Liver (tissue), 3 donors: ENCODE measurements at regions not wholly inside any gene's neighbourhood (a gene's known extent, or its start where the extent isn't known, plus 50 kb on each side); places are given as distances from the start of the nearest gene placed in this dataset.

Experiments
- EGR1 ChIP-seq, 2 donors: IDR thresholded peaks; 2 replicates each; pipeline ENCODE4 v1.6.1; 2016 to 2018; ENCODE audit warnings: antibody characterized with exemption in 2 of 2, low read depth in 2 of 2
- FOXA1 ChIP-seq: IDR thresholded peaks from 2 replicates; pipeline ENCODE4 v1.6.1; 2016; ENCODE audit warnings: antibody characterized with exemption
- GABPA ChIP-seq, 2 donors: IDR thresholded peaks in 1 of 2; conservative IDR thresholded peaks in 1 of 2; 2 replicates each; pipeline ENCODE4 v1.6.1; 2016; ENCODE audit warnings: antibody characterized with exemption in 2 of 2, mild to moderate bottlenecking in 1 of 2, moderate library complexity in 1 of 2
- HNF4A ChIP-seq, 2 donors: conservative IDR thresholded peaks; 2 replicates each; pipeline ENCODE4 v1.6.1; 2016; ENCODE audit warnings: antibody characterized with exemption in 2 of 2, mild to moderate bottlenecking in 2 of 2
- HNF4G ChIP-seq: IDR thresholded peaks from 2 replicates; pipeline ENCODE4 v1.6.1; 2016; ENCODE audit warnings: antibody characterized with exemption
- JUND ChIP-seq, 2 donors: IDR thresholded peaks; 2 replicates each; pipeline ENCODE4 v1.6.1; 2016; ENCODE audit warnings: antibody characterized with exemption in 2 of 2
- SP1 ChIP-seq: IDR thresholded peaks from 2 replicates; pipeline ENCODE4 v1.6.1; 2018; ENCODE audit warnings: antibody characterized with exemption, mild to moderate bottlenecking
- TAF1 ChIP-seq: conservative IDR thresholded peaks from 2 replicates; pipeline ENCODE4 v1.6.1; 2016; ENCODE audit warnings: antibody characterized with exemption, mild to moderate bottlenecking
- YY1 ChIP-seq: IDR thresholded peaks from 2 replicates; pipeline ENCODE4 v1.6.1; 2016; ENCODE audit warnings: antibody characterized with exemption, mild to moderate bottlenecking
- TF ChIP-seq, protein P1 (sequence below): fragments of 150-350 bp; IDR thresholded peaks from 2 replicates; pipeline ENCODE4 v1.5.1; 2017; ENCODE audit warnings: improper control_type of control experiment, low read depth, low read length; ENCODE audit not compliant: missing input control
- TF ChIP-seq, protein P2 (sequence below): IDR thresholded peaks from 2 replicates; pipeline ENCODE4 v1.6.1; 2016; ENCODE audit warnings: antibody characterized with exemption, mild to moderate bottlenecking
- TF ChIP-seq, protein P3 (sequence below): IDR thresholded peaks from 2 replicates; pipeline ENCODE4 v1.6.1; 2016; ENCODE audit warnings: antibody characterized with exemption
- TF ChIP-seq, protein P4 (sequence below): IDR thresholded peaks from 2 replicates; pipeline ENCODE4 v1.6.1; 2016; ENCODE audit warnings: antibody characterized with exemption
- donor health status: healthy.
- donor health status: healthy.

DNA sequence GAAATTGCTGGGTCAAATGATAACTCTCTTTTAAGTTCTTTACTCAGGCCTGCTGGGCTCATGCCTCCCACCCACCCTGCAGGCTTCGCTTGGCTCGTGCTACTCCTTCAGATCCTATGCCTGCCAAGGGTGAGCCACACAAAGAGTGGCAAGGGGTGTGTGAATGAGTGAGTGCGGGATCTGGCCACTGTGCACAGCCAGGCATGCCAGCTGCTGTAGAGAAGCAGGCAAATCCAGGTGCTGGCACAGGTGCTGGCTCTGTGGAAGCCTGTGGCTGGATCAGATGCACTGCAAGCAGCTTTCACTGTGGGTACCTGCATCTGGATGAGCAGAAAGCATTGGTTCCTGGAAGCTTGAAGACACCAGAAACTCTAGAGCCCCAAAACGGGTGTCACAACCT is 1055.7 kb upstream of the EPHA6 start:
- TF ChIP-seq, protein P1, sequence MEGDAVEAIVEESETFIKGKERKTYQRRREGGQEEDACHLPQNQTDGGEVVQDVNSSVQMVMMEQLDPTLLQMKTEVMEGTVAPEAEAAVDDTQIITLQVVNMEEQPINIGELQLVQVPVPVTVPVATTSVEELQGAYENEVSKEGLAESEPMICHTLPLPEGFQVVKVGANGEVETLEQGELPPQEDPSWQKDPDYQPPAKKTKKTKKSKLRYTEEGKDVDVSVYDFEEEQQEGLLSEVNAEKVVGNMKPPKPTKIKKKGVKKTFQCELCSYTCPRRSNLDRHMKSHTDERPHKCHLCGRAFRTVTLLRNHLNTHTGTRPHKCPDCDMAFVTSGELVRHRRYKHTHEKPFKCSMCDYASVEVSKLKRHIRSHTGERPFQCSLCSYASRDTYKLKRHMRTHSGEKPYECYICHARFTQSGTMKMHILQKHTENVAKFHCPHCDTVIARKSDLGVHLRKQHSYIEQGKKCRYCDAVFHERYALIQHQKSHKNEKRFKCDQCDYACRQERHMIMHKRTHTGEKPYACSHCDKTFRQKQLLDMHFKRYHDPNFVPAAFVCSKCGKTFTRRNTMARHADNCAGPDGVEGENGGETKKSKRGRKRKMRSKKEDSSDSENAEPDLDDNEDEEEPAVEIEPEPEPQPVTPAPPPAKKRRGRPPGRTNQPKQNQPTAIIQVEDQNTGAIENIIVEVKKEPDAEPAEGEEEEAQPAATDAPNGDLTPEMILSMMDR, result no peak
- TF ChIP-seq GABPA (IDR thresholded peaks at IDR 0.05 in 1 of 2, conservative IDR thresholded peaks at IDR 0.05 in 1 of 2) (no peak), EGR1 (IDR thresholded peaks at IDR 0.05; ENCODE audit: low read depth in 2 of 2) (no peak), TAF1 (no peak), SP1 (no peak), JUND (IDR thresholded peaks at IDR 0.05) (no peak), YY1 (no peak), HNF4A (conservative IDR thresholded peaks at IDR 0.05) (no peak), FOXA1 (no peak), HNF4G (no peak)
- TF ChIP-seq, protein P2, sequence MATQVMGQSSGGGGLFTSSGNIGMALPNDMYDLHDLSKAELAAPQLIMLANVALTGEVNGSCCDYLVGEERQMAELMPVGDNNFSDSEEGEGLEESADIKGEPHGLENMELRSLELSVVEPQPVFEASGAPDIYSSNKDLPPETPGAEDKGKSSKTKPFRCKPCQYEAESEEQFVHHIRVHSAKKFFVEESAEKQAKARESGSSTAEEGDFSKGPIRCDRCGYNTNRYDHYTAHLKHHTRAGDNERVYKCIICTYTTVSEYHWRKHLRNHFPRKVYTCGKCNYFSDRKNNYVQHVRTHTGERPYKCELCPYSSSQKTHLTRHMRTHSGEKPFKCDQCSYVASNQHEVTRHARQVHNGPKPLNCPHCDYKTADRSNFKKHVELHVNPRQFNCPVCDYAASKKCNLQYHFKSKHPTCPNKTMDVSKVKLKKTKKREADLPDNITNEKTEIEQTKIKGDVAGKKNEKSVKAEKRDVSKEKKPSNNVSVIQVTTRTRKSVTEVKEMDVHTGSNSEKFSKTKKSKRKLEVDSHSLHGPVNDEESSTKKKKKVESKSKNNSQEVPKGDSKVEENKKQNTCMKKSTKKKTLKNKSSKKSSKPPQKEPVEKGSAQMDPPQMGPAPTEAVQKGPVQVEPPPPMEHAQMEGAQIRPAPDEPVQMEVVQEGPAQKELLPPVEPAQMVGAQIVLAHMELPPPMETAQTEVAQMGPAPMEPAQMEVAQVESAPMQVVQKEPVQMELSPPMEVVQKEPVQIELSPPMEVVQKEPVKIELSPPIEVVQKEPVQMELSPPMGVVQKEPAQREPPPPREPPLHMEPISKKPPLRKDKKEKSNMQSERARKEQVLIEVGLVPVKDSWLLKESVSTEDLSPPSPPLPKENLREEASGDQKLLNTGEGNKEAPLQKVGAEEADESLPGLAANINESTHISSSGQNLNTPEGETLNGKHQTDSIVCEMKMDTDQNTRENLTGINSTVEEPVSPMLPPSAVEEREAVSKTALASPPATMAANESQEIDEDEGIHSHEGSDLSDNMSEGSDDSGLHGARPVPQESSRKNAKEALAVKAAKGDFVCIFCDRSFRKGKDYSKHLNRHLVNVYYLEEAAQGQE, result no peak
- TF ChIP-seq, protein P3, sequence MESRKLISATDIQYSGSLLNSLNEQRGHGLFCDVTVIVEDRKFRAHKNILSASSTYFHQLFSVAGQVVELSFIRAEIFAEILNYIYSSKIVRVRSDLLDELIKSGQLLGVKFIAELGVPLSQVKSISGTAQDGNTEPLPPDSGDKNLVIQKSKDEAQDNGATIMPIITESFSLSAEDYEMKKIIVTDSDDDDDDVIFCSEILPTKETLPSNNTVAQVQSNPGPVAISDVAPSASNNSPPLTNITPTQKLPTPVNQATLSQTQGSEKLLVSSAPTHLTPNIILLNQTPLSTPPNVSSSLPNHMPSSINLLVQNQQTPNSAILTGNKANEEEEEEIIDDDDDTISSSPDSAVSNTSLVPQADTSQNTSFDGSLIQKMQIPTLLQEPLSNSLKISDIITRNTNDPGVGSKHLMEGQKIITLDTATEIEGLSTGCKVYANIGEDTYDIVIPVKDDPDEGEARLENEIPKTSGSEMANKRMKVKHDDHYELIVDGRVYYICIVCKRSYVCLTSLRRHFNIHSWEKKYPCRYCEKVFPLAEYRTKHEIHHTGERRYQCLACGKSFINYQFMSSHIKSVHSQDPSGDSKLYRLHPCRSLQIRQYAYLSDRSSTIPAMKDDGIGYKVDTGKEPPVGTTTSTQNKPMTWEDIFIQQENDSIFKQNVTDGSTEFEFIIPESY, result no peak
- TF ChIP-seq, protein P4, sequence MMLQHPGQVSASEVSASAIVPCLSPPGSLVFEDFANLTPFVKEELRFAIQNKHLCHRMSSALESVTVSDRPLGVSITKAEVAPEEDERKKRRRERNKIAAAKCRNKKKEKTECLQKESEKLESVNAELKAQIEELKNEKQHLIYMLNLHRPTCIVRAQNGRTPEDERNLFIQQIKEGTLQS, result no peak
